ENCODE measurements at regions not wholly inside any gene's neighbourhood (a gene's known extent, or its start where the extent isn't known, plus 50 kb on each side); places are given as distances from the start of the nearest gene placed in this dataset.
A peak's percentile ranks its signal among the peaks of the same experiment; 100 is the strongest.
"Not testable (repeated sequence)": the region's sequence is repeated elsewhere in the genome, so short reads cannot be mapped to it uniquely, and the experiment has no call there.

GRCh38 chr12:126040307-126040706 lies 975.1 kb downstream of the AACS start:
- DNase-seq (ENCODE audit: low read depth in 4 of 4, low spot score in 2 of 4) = no peak

GRCh38 chr12:126042286-126042685 lies 977.1 kb downstream of the AACS start:
- no peak for DNase-seq (ENCODE audit: low read depth in 4 of 4, low spot score in 2 of 4)

GRCh38 chr12:126049501-126049900 lies 984.3 kb downstream of the AACS start:
- DNase-seq (ENCODE audit: low read depth in 4 of 4, low spot score in 2 of 4) = not testable (repeated sequence)

- no peak for DNase-seq (ENCODE audit: low read depth in 4 of 4, low spot score in 2 of 4)
These were observed 986.4 kb downstream of the AACS start for GRCh38 chr12:126051611-126052107.

GRCh38 chr12:126055521-126055920 lies 990.3 kb downstream of the AACS start:
- no peak for DNase-seq (ENCODE audit: low read depth in 4 of 4, low spot score in 2 of 4)

- no peak for DNase-seq (ENCODE audit: low read depth in 4 of 4, low spot score in 2 of 4)
These were observed 996.5 kb downstream of the AACS start for GRCh38 chr12:126061777-126062176.

- DNase-seq (ENCODE audit: low read depth in 4 of 4, low spot score in 2 of 4) = no peak
These were observed 998.8 kb downstream of the AACS start for GRCh38 chr12:126064028-126064427.

- DNase-seq (ENCODE audit: low read depth in 4 of 4, low spot score in 2 of 4) = no peak
These were observed 1002.5 kb downstream of the AACS start for GRCh38 chr12:126067626-126068329.

GRCh38 chr12:126069549-126070165 lies 1004.4 kb downstream of the AACS start:
- peak; percentile 13 to 28 (median 14) for DNase-seq (ENCODE audit: low read depth in 4 of 4, low spot score in 2 of 4)

GRCh38 chr12:126076515-126076914 lies 1011.3 kb downstream of the AACS start:
- DNase-seq (ENCODE audit: low read depth in 4 of 4, low spot score in 2 of 4) = no peak

- no peak for DNase-seq (ENCODE audit: low read depth in 4 of 4, low spot score in 2 of 4)
These were observed 1018.7 kb downstream of the AACS start for GRCh38 chr12:126083926-126084325.

- DNase-seq (ENCODE audit: low read depth in 4 of 4, low spot score in 2 of 4) = no peak
These were observed 1019.2 kb downstream of the AACS start for GRCh38 chr12:126084480-126084879.

- DNase-seq (ENCODE audit: low read depth in 4 of 4, low spot score in 2 of 4) = no peak
These were observed 1021.0 kb downstream of the AACS start for GRCh38 chr12:126086242-126086641.

GRCh38 chr12:126087692-126088091 lies 1022.5 kb downstream of the AACS start:
- no peak for DNase-seq (ENCODE audit: low read depth in 4 of 4, low spot score in 2 of 4)

- no peak for DNase-seq (ENCODE audit: low read depth in 4 of 4, low spot score in 2 of 4)
These were observed 1028.7 kb downstream of the AACS start for GRCh38 chr12:126093908-126094307.

- no peak for DNase-seq (ENCODE audit: low read depth in 4 of 4, low spot score in 2 of 4)
These were observed 1030.7 kb downstream of the AACS start for GRCh38 chr12:126095748-126096510.

GRCh38 chr12:126106706-126107105 lies 1041.5 kb downstream of the AACS start:
- no peak for DNase-seq (ENCODE audit: low read depth in 4 of 4, low spot score in 2 of 4)

GRCh38 chr12:126107659-126108058 lies 1042.4 kb downstream of the AACS start:
- no peak for DNase-seq (ENCODE audit: low read depth in 4 of 4, low spot score in 2 of 4)

- DNase-seq (ENCODE audit: low read depth in 4 of 4, low spot score in 2 of 4) = no peak
These were observed 1043.0 kb downstream of the AACS start for GRCh38 chr12:126108247-126108646.

- no peak for DNase-seq (ENCODE audit: low read depth in 4 of 4, low spot score in 2 of 4)
These were observed 1046.9 kb downstream of the AACS start for GRCh38 chr12:126112141-126112540.

GRCh38 chr12:126112849-126113248 lies 1047.6 kb downstream of the AACS start:
- no peak for DNase-seq (ENCODE audit: low read depth in 4 of 4, low spot score in 2 of 4)

Data from left renal cortex interstitium (tissue), 4 donors.